CMK (cell line): ENCODE measurements at regions not wholly inside any gene's neighbourhood (a gene's known extent, or its start where the extent isn't known, plus 50 kb on each side); places are given as distances from the start of the nearest gene placed in this dataset.

Source experiments
- DNase-seq: peaks from one replicate; pipeline ENCODE4 v3.0.0-alpha.2; 2010; ENCODE audit warnings: low read depth

GRCh38 chr3:59698091-59698490 lies 648.3 kb upstream of the CFAP20DC start:
- no peak for DNase-seq

DNA sequence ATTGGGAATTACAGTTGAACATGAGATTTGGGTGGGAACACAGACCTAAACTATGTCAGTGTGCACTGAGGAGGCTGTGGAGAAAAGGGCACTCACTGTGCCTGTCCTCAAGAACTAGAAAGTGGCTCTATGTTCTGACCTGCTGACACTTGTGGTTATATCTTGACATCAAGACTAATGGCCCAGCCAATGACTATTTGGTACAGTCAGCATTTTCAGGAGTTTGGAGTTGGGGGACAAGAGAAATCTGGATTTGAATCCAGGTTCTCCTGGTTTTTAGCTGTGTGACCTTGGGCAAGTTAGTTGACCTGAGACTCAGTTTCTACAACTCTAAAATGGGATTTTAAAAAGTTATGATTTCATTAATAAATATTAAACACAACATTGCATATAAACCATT lies 647.0 kb upstream of the CFAP20DC start:
- no peak for DNase-seq

DNA sequence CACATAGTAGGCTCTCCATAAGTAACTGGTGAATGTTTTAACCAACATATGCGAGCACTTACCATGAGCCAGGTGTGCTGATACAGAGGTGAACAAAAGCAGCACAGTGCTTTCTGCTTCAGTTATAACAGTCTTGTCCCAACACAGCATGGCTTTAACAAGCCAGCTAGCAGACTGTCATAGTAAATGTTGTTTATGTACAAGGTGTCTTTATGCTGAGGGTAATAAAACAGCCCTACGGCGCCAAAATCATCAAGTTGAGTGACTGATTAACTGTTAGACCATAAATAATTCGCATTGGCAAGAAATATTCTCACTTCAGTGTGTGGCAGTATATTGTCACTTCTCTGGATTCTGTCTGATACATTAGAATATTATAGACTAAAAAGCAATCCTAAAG lies 646.0 kb upstream of the CFAP20DC start:
- DNase-seq: no peak

DNA sequence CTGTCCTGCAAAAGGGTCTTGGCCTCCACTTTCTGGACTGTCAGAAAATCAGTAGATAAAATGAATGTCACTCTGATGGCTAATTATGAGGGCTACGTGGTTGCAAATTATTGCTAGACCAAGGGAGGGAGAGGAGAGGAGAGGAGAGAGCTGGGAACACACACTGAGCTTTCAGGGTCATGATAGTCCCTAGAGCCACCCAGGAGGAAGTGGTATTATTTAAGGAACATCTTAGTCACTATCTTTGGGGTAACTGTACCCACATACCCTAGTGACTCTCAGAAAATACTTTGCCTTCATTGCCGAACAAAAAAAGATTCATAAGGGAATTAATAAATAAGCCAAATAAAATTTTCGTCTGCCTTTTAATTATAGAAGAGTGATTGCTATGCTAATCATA lies 642.3 kb upstream of the CFAP20DC start:
- no peak for DNase-seq

DNA sequence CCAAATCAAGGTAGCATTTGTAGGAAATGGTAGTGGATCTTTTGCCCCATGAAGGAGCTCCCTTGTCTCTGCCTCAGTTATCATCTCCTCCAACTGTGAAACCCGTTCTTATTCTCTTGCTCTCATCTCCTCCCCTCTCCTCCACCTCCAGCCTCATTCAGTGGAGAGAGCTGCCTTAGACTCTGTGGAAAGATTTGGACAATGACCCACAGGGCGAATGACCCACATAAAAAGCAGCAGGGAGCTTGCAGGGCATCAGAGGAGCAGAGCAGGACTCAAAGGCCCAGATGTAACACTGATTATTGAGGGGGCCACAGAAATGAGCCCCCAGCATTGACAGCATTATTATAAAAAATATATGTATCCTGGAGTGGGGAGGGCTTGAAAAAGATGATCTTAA lies 641.1 kb upstream of the CFAP20DC start:
- no peak for DNase-seq

- no peak for DNase-seq
Observed at GRCh38 chr3:59688636-59689035, 638.8 kb upstream of the CFAP20DC start.

DNA sequence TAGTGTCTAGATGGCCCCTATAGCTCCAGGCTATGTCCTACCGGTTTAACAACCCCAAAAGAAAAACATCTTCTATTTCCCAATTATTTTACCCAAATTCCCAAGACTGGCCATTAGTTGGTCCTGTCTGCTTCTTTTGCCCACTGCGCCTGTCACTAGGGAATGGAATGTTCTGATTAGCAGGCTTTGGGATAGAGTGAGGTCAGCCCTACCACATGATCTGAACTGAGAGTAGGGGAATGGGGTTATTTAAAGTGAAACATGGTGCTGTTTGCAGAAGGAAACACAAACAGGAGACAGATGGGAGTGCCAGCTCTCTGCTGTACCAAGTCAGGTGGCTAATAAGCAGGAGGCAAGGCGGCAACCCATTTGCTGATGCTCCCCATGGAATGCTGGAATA lies 635.6 kb upstream of the CFAP20DC start:
- no peak for DNase-seq

GRCh38 chr3:59684766-59685165 lies 634.9 kb upstream of the CFAP20DC start:
- DNase-seq: no peak

- DNase-seq: no peak
Observed at GRCh38 chr3:59680919-59681318, 631.1 kb upstream of the CFAP20DC start.

DNA sequence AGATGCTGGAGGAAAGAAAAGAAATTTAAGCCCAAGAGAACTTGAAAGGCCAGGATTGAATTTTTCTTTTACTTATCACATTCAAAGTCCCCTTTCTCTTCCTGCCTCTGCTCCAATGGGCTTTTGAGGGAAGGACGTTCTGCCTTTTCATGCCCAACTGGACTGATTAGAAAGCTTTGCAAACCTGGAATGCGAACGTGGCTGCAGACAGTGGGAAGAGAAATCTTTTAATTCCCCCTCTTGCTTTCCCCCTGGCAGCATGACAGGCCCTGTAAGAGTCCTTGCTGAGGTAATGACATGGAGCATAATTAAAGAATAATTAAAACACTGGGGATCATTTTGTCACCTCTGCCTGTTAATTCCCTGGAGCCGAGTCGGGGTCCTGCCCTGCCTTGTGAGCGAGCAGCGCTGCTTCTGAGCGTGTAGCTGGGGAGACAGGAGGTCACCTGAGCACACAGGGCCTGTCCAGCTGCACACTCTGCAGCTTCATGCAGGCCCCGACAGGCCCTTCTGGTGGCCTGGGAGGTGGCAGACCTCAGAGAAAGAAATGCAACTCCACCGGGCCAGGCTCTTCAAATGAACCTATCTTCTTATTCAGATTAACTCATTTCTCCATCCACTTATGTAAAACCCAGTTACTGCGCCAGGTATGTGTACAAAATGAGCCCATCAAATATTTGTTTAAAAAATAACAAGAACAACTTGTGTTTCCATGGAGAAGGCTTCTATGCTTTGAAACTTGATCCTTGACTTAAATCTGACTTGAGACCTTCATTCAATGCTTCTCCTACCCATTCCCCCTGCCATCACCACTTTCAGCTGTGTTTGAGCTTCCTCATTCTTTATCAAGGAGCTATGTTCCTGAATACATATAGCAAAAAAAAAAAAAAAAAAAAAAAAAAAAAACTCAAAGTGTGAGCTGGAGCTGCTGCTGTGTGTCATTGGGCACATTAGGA lies 628.2 kb upstream of the CFAP20DC start:
- no peak for DNase-seq

GRCh38 chr3:59675495-59675894 lies 625.7 kb upstream of the CFAP20DC start:
- no peak for DNase-seq

GRCh38 chr3:59663076-59663850 lies 613.4 kb upstream of the CFAP20DC start:
- no peak for DNase-seq

GRCh38 chr3:59660852-59661625 lies 611.2 kb upstream of the CFAP20DC start:
- DNase-seq: no peak

DNA sequence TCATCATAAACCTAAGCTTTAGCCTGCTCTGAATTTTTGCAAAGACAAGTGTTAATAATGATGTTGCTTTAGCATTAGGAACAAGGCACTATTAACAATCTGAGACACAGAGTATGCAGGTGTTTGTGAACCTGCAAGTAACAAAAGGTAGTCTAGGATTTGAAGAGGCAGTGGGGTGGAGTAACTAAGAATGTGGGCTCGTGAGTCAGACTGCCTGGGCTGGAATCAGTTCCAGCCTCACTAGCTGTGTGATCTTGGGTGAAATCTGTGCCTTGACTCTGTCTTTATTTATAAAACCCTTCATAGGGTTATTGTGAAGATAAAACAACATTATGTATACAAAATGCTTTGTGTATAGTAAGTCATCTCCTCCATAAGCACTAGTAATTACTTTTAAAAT lies 610.6 kb upstream of the CFAP20DC start:
- DNase-seq: no peak

DNA sequence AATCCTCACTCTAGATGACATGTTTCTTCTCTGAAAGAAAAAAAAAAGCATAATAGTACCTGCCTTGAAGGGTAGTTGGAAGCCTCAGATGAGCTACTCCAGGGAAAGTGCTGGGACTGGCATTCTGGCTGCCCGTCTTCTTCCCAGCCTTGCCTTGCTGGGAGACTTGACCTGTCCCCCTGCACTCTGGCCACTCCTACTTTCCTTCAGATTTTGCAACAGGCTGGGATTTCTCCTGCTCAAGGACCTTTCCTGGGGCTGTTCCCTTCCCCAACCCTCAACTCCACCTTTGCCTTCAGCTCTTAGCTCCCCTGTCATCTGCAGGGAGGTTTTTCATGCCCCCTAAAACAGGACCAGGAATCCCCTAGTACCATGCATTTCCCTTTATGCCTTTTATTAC lies 609.9 kb upstream of the CFAP20DC start:
- DNase-seq: no peak

- DNase-seq: no peak
Observed at GRCh38 chr3:59658866-59659265, 609.0 kb upstream of the CFAP20DC start.

DNA sequence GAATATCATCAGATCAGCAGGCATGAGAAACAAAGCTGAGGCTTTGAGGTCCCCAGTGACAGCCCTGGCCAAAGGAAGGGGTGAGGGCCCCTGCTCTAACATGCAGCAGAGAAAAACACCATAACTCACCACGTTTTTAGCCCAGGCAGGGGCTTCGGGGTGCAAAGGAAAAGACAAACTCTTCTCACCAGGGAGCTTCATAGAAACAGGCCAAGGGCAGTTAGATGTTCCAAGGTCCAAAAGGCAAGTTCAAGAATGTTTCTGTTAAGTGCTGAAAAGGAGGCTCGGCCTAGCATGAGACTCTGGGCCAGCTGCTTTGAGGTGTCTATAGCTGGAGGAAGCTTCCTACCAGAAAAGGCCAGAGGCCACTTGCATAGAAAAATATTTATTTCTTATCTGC lies 608.4 kb upstream of the CFAP20DC start:
- no peak for DNase-seq

DNA sequence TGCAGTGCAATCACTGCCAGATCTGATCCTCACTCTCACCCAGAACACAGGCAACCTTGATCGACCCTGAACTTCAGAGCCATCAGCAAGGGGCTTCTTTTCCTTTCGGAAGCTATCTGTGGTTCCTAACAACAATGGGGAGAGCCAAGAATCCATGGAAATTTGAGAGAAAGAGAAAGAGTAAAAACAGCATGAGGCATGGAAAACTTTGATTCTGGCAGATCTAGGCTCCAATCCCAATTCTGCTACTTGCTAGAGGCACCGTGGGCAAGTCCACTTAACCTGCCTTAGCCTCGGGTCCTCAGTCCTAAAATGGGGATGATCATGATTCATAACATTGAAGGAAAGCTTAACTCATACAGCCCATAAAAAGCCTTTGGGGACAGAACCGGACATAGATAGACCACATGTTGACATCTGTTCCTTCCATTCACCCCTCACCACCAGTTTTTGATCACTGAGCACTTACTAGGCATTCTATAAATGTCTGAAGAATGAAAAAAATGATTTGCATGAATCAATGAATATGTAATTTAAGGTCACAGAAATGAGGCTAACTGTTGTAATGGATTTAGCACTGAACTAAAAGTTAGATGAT lies 605.7 kb upstream of the CFAP20DC start:
- DNase-seq: no peak

DNA sequence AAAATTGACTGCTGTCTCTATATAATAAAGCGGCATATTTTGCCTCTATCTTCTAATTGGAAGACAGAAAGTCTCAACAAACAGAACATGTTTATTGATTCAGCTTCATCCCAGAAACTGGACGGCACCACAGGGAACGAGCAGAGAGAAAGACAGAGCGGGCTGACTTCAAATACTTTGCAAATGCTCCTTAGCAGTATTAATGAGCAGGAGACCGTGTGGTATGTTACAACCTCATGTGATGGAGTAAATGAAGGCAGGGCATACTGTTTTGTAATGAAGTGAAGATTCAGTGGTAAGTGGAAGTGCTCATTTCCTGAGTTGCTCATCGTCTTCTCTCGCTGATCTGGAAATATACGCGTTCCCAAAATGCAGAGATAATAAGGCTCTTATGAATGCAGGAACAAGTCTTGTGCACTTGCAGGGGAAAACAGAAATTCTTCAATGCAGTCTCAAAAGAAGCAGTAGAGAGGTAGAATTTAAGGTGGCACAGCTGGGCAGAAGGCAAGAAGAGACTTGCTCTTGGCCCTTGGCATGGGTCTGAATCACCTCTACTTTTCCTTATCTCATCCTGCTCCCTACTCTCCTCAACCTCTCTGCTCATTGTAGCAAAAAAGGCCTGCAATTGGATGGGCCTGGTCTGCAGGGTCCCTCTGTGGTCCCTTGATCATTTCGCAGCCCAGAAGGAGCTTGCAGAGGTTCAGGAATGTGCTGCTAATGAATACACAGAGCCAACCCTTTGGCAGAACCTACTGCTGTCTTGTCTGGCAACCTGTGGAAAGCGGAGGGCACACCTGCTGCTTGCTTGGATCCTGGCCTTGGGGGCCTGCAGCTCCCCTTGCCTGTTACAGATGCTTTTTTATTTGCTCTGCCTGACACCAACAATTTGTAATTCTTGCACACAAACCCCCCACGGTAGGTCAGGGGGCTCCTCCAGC lies 604.9 kb upstream of the CFAP20DC start:
- no peak for DNase-seq

- no peak for DNase-seq
Observed at GRCh38 chr3:59654123-59654479, 604.3 kb upstream of the CFAP20DC start.
